NCI-H2227 (cell line): ENCODE measurements at regions not wholly inside any gene's neighbourhood (a gene's known extent, or its start where the extent isn't known, plus 50 kb on each side); places are given as distances from the start of the nearest gene placed in this dataset.
A peak's percentile ranks its signal among the peaks of the same experiment; 100 is the strongest.
"Not testable (repeated sequence)": the region's sequence is repeated elsewhere in the genome, so short reads cannot be mapped to it uniquely, and the experiment has no call there.

Experiments used
- DNase-seq: peaks from one replicate; lab custom pipeline; 2025; ENCODE audit not compliant: unreplicated experiment; lab: John Stamatoyannopoulos, UW

- DNase-seq = no peak
These were observed 553.8 kb upstream of the GNPDA2 start for GRCh38 chr4:45280121-45280520.

GRCh38 chr4:45275862-45276261 is 549.5 kb upstream of the GNPDA2 start:
- no peak for DNase-seq

GRCh38 chr4:45248106-45248505 is 521.8 kb upstream of the GNPDA2 start:
- not testable (repeated sequence) for DNase-seq

- no peak for DNase-seq
These were observed 515.6 kb upstream of the GNPDA2 start for GRCh38 chr4:45241976-45242375.

- DNase-seq = no peak
These were observed 502.9 kb upstream of the GNPDA2 start for GRCh38 chr4:45229206-45229605.

- DNase-seq = no peak
These were observed 489.7 kb upstream of the GNPDA2 start for GRCh38 chr4:45215976-45216542.

- not testable (repeated sequence) for DNase-seq
These were observed 482.1 kb upstream of the GNPDA2 start for GRCh38 chr4:45208476-45208875.

GRCh38 chr4:45207864-45208331 is 481.5 kb upstream of the GNPDA2 start:
- not testable (repeated sequence) for DNase-seq

GRCh38 chr4:45207241-45207863 is 481.0 kb upstream of the GNPDA2 start:
- not testable (repeated sequence) for DNase-seq

DNA sequence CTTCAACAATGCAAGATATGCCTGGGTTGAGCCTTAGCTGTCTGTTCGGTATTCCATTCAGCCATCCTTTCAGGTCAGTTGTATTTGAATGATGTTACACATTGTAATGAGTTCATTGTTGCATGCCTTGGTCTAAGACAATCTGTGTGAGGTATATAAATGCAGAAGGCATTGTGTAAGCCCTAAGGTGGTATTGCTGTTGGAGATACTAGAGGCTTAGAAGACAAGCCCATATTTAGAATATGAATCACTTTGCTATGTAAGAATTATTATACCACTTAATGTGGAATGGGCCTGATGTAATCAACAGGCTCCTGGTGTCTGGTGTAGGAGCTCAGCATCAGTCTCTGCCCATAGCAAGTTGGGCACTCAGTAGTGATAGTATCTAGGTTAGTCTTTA is 473.4 kb upstream of the GNPDA2 start:
- DNase-seq = no peak

- no peak for DNase-seq
These were observed 462.1 kb upstream of the GNPDA2 start for GRCh38 chr4:45188501-45188900.

- DNase-seq = no peak
These were observed 459.9 kb upstream of the GNPDA2 start for GRCh38 chr4:45186249-45186648.

DNA sequence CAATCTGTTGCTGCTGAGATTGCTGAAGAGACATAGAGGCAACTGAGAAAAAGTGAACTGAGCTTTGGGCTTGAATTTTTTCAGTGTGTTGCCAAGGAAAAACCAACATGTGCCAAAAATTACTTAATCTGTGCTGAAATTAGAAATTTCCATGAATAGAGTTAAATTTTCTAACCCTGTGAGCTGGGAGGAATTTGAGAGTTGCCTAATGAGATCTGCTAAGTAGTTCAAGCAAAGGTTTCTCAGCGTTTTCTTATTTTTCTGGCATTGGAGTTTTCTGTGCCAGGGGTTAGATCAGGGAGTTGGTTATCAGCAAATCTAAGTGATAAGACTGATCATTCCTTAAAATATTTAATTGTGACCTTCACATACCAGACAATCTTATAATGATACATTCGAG is 457.5 kb upstream of the GNPDA2 start:
- no peak for DNase-seq

DNA sequence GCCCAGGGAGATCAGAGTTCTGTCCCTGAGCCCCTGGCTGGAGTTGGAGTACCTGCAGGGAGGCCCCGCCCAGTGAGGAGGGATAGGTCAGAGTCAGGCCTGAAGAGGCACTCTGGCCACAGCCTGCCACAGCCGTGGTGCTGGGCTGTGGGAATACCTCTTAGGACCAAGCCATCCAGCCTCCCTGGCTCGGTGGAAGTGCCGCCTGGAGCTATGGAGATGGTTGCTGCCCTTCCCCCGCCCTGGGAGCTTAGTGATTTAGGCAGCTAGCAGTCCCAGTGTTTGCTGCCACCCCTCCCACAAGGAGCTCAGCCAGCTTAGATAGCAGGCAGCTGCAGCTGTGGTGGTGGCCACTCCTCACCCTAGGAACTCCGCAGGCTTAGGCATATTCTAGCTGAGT is 446.3 kb upstream of the GNPDA2 start:
- no peak for DNase-seq

DNA sequence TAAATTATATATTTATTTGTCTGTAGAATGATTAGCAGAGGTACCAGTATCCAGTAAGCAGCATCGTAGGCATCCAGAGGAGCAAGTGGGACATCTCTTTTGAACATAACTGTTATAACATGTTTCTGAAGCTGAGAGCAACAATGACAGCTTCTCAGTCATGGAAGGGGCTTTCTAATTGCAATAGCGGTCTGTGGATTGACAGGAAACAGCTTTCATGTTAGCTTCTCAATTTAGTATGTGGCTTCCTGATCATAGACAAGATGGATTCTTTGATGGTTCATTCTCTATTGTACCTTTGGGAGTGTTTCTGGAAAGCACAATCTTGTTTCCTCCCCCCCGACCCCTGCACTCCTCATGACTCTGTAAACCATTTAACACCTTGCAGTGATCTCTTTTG is 434.6 kb upstream of the GNPDA2 start:
- no peak for DNase-seq

DNA sequence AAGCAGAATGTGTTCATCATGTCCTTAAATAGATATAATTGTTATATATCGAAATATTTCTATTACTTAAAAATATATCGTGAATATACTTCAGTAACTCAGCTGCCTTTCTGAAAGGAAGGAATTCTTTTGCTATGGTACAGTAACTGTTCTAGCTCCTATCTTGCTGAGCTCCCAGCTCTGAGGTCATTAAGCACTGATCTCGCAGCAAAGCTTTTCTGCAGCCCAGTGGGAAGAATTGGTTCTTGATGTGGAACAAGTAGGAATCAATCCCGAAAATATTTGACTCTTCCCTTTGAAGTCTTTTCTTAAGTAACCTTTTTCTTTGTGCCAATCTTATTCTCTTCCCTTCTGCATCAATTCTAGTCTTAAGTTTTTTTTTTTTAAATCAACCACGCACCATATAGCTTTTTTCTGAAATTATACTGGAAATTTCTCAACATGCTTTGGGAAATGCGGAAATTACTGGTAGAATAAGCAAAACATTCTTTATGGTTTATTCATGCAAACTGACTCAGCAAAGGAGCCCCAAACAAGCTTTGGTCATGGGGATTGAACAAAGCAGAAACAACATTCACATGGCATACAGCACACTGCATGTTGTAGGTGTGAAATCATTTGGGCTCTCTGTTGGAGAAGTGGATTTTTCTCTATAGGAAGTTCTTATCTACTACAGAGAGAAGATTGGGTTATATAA is 428.9 kb upstream of the GNPDA2 start:
- DNase-seq = no peak

- DNase-seq = no peak
These were observed 421.5 kb upstream of the GNPDA2 start for GRCh38 chr4:45147866-45148265.

- no peak for DNase-seq
These were observed 404.7 kb upstream of the GNPDA2 start for GRCh38 chr4:45131020-45131419.

- no peak for DNase-seq
These were observed 396.1 kb upstream of the GNPDA2 start for GRCh38 chr4:45122406-45122805.

- DNase-seq = no peak
These were observed 395.1 kb upstream of the GNPDA2 start for GRCh38 chr4:45121426-45121975.

DNA sequence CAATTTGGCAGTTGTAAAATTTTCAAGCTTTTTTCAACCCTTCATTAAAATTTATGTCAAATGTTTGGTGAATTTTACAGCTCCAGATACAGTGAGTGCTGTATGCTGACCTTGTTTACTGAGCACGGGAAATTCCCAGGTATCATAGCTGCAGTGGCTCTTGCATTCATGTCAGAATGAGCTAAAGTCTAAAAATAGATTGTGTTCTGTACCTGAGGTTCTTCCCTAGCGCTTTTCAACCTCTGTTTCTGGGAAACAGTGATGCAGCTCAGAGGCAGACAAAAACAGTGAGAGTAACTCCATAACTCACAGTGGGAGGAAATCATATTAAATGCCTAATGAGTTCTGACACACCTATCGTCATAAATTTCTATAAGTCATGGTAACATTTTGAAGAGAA is 393.8 kb upstream of the GNPDA2 start:
- DNase-seq = peak; percentile 5

DNA sequence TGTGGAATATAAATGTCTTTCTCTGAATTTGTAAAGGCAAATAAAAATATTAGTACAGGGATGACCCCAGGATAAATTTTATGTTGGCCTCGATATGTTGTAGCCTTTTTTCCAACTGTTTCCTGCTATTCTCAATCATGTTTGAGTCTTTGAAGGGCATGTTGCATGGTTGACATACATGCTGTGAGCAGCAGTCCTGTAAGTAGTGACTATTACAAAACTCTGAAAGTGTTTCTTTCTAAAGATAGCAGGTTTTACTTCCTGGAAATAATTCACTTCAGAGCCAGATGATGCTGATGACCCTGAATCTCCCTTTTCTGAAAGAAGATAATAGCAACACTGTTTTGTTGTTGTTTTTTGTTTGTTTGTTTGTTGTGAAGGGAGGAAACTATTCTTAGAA is 393.0 kb upstream of the GNPDA2 start:
- DNase-seq = no peak
